WTC11 (cell line): ENCODE measurements at regions not wholly inside any gene's neighbourhood (a gene's known extent, or its start where the extent isn't known, plus 50 kb on each side); places are given as distances from the start of the nearest gene placed in this dataset.
"Not testable (repeated sequence)": the region's sequence is repeated elsewhere in the genome, so short reads cannot be mapped to it uniquely, and the experiment has no call there.

Source experiments
- ATAC-seq: fragments of 200-7000 bp; cut with Tn5 transposase; 2 replicates; pipeline ENCODE4 v1.10.0; 2021; ENCODE audit warnings: mild to moderate bottlenecking, moderate library complexity
- CTCF ChIA-PET: fragments of 300-600 bp; sonication (Branson Sonifier 250); formaldehyde crosslinking; loops from one replicate; lab custom pipeline; 2021; ENCODE audit warnings: antibody characterized with exemption; lab: Charles Lee
- POLR2A ChIA-PET: fragments of 350-600 bp; sonication (Branson Sonifier 250); formaldehyde crosslinking; loops from one replicate; lab custom pipeline; 2021; ENCODE audit warnings: antibody characterized with exemption; lab: Charles Lee
- DNase-seq: peaks from one replicate; pipeline ENCODE4 v3.0.0; 2021; ENCODE audit warnings: low spot score
- H3K27ac Mint-ChIP-seq: 2 replicates; pipeline ENCODE4 v1.8.0; 2021; ENCODE audit warnings: mixed read lengths
- H3K27me3 Mint-ChIP-seq: 2 replicates; pipeline ENCODE4 v1.8.0; 2021; ENCODE audit warnings: low read depth, mild to moderate bottlenecking, moderate library complexity, mixed read lengths
- H3K36me3 Mint-ChIP-seq: 2 replicates; pipeline ENCODE4 v1.8.0; 2021; ENCODE audit warnings: mixed read lengths
- H3K4me1 Mint-ChIP-seq: 2 replicates; pipeline ENCODE4 v1.8.0; 2022; ENCODE audit warnings: mixed read lengths
- H3K4me3 Mint-ChIP-seq: 2 replicates; pipeline ENCODE4 v1.8.0; 2021; ENCODE audit warnings: mild to moderate bottlenecking, moderate library complexity, mixed read lengths
- H3K9me3 Mint-ChIP-seq: 2 replicates; pipeline ENCODE4 v1.8.0; 2021; ENCODE audit warnings: mixed read lengths
- CREB1 ChIP-seq: sonication (generic); formaldehyde crosslinking; IDR thresholded peaks from 2 replicates; pipeline ENCODE4 v1.8.0; 2023; ENCODE audit warnings: mild to moderate bottlenecking, missing genetic modification reagents
- FOXP1 ChIP-seq: sonication (generic); formaldehyde crosslinking; IDR thresholded peaks from 2 replicates; pipeline ENCODE4 v1.8.0; 2022; ENCODE audit warnings: missing genetic modification reagents, mild to moderate bottlenecking, moderate library complexity, borderline replicate concordance
- NFATC4 ChIP-seq: fragments of 250-450 bp; sonication (Bioruptor Pico); IDR thresholded peaks from 2 replicates; pipeline ENCODE4 v1.9.0; 2021; ENCODE audit warnings: mild to moderate bottlenecking
- NR2C2 ChIP-seq: sonication (generic); formaldehyde crosslinking; IDR thresholded peaks from 2 replicates; pipeline ENCODE4 v1.8.0; 2022; ENCODE audit warnings: mild to moderate bottlenecking, missing genetic modification reagents
- OVOL2 ChIP-seq: fragments of 250-450 bp; sonication (Bioruptor Pico); IDR thresholded peaks from 2 replicates; pipeline ENCODE4 v1.9.0; 2021; ENCODE audit warnings: mild to moderate bottlenecking, borderline replicate concordance
- PRRX2 ChIP-seq: fragments of 250-450 bp; sonication (Bioruptor Pico); IDR thresholded peaks from 2 replicates; pipeline ENCODE4 v1.8.0; 2021; ENCODE audit warnings: mild to moderate bottlenecking
- ZNF396 ChIP-seq: fragments of 250-450 bp; sonication (Bioruptor Pico); IDR thresholded peaks from 2 replicates; pipeline ENCODE4 v1.8.0; 2021; ENCODE audit warnings: mild to moderate bottlenecking, moderate library complexity, borderline replicate concordance
- TF ChIP-seq, protein P1 (sequence below): sonication (generic); formaldehyde crosslinking; IDR thresholded peaks from 2 replicates; pipeline ENCODE4 v1.8.0; 2023; ENCODE audit warnings: missing genetic modification reagents, mild to moderate bottlenecking, borderline replicate concordance
- TF ChIP-seq, protein P2 (sequence below): fragments of 250-450 bp; sonication (Bioruptor Pico); IDR thresholded peaks from 2 replicates; pipeline ENCODE4 v1.9.0; 2021; ENCODE audit warnings: mild to moderate bottlenecking, borderline replicate concordance
- TF ChIP-seq, protein P3 (sequence below): sonication (generic); formaldehyde crosslinking; IDR thresholded peaks from 2 replicates; pipeline ENCODE4 v1.8.1; 2023; ENCODE audit warnings: mild to moderate bottlenecking, missing genetic modification reagents, borderline replicate concordance
- TF ChIP-seq, protein P4 (sequence below): fragments of 250-450 bp; sonication (Bioruptor Pico); IDR thresholded peaks from 2 replicates; pipeline ENCODE4 v2.1.2; 2022; ENCODE audit warnings: mild to moderate bottlenecking, moderate library complexity

DNA sequence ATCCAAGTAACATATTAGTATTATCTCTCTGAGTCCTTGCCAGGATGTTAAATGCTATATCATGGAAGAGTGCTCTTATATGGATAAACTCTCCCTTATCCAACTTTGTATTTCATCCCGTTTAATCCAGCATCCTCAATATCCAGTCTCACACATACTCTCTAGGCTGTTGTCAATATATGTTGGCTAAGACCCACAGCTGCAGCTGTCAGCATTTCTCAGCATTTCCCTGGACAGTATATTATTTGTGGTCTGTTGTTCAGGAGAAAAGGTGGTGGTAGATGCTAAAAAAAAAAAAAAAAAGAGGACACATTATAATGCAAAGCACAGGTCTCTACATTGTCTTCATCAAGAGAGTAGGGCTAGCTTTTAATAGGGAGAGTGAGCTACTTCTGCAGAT, 1368.0 kb upstream of the ZEB2 start (continued):
- TF ChIP-seq, protein P1, sequence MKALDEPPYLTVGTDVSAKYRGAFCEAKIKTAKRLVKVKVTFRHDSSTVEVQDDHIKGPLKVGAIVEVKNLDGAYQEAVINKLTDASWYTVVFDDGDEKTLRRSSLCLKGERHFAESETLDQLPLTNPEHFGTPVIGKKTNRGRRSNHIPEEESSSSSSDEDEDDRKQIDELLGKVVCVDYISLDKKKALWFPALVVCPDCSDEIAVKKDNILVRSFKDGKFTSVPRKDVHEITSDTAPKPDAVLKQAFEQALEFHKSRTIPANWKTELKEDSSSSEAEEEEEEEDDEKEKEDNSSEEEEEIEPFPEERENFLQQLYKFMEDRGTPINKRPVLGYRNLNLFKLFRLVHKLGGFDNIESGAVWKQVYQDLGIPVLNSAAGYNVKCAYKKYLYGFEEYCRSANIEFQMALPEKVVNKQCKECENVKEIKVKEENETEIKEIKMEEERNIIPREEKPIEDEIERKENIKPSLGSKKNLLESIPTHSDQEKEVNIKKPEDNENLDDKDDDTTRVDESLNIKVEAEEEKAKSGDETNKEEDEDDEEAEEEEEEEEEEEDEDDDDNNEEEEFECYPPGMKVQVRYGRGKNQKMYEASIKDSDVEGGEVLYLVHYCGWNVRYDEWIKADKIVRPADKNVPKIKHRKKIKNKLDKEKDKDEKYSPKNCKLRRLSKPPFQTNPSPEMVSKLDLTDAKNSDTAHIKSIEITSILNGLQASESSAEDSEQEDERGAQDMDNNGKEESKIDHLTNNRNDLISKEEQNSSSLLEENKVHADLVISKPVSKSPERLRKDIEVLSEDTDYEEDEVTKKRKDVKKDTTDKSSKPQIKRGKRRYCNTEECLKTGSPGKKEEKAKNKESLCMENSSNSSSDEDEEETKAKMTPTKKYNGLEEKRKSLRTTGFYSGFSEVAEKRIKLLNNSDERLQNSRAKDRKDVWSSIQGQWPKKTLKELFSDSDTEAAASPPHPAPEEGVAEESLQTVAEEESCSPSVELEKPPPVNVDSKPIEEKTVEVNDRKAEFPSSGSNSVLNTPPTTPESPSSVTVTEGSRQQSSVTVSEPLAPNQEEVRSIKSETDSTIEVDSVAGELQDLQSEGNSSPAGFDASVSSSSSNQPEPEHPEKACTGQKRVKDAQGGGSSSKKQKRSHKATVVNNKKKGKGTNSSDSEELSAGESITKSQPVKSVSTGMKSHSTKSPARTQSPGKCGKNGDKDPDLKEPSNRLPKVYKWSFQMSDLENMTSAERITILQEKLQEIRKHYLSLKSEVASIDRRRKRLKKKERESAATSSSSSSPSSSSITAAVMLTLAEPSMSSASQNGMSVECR = no peak
- TF ChIP-seq CREB1 (CRISPR knock-in tag) (no peak), NR2C2 (CRISPR knock-in tag) (no peak), ZNF396 (CRISPR knock-in tag) (no peak), PRRX2 (CRISPR knock-in tag) (no peak), FOXP1 (no peak), OVOL2 (CRISPR knock-in tag) (no peak), NFATC4 (CRISPR knock-in tag) (no peak)
- TF ChIP-seq, protein P2, sequence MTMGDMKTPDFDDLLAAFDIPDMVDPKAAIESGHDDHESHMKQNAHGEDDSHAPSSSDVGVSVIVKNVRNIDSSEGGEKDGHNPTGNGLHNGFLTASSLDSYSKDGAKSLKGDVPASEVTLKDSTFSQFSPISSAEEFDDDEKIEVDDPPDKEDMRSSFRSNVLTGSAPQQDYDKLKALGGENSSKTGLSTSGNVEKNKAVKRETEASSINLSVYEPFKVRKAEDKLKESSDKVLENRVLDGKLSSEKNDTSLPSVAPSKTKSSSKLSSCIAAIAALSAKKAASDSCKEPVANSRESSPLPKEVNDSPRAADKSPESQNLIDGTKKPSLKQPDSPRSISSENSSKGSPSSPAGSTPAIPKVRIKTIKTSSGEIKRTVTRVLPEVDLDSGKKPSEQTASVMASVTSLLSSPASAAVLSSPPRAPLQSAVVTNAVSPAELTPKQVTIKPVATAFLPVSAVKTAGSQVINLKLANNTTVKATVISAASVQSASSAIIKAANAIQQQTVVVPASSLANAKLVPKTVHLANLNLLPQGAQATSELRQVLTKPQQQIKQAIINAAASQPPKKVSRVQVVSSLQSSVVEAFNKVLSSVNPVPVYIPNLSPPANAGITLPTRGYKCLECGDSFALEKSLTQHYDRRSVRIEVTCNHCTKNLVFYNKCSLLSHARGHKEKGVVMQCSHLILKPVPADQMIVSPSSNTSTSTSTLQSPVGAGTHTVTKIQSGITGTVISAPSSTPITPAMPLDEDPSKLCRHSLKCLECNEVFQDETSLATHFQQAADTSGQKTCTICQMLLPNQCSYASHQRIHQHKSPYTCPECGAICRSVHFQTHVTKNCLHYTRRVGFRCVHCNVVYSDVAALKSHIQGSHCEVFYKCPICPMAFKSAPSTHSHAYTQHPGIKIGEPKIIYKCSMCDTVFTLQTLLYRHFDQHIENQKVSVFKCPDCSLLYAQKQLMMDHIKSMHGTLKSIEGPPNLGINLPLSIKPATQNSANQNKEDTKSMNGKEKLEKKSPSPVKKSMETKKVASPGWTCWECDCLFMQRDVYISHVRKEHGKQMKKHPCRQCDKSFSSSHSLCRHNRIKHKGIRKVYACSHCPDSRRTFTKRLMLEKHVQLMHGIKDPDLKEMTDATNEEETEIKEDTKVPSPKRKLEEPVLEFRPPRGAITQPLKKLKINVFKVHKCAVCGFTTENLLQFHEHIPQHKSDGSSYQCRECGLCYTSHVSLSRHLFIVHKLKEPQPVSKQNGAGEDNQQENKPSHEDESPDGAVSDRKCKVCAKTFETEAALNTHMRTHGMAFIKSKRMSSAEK (CRISPR knock-in tag) = no peak
- TF ChIP-seq, protein P3, sequence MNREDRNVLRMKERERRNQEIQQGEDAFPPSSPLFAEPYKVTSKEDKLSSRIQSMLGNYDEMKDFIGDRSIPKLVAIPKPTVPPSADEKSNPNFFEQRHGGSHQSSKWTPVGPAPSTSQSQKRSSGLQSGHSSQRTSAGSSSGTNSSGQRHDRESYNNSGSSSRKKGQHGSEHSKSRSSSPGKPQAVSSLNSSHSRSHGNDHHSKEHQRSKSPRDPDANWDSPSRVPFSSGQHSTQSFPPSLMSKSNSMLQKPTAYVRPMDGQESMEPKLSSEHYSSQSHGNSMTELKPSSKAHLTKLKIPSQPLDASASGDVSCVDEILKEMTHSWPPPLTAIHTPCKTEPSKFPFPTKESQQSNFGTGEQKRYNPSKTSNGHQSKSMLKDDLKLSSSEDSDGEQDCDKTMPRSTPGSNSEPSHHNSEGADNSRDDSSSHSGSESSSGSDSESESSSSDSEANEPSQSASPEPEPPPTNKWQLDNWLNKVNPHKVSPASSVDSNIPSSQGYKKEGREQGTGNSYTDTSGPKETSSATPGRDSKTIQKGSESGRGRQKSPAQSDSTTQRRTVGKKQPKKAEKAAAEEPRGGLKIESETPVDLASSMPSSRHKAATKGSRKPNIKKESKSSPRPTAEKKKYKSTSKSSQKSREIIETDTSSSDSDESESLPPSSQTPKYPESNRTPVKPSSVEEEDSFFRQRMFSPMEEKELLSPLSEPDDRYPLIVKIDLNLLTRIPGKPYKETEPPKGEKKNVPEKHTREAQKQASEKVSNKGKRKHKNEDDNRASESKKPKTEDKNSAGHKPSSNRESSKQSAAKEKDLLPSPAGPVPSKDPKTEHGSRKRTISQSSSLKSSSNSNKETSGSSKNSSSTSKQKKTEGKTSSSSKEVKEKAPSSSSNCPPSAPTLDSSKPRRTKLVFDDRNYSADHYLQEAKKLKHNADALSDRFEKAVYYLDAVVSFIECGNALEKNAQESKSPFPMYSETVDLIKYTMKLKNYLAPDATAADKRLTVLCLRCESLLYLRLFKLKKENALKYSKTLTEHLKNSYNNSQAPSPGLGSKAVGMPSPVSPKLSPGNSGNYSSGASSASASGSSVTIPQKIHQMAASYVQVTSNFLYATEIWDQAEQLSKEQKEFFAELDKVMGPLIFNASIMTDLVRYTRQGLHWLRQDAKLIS (CRISPR knock-in tag) = no peak
- TF ChIP-seq, protein P4, sequence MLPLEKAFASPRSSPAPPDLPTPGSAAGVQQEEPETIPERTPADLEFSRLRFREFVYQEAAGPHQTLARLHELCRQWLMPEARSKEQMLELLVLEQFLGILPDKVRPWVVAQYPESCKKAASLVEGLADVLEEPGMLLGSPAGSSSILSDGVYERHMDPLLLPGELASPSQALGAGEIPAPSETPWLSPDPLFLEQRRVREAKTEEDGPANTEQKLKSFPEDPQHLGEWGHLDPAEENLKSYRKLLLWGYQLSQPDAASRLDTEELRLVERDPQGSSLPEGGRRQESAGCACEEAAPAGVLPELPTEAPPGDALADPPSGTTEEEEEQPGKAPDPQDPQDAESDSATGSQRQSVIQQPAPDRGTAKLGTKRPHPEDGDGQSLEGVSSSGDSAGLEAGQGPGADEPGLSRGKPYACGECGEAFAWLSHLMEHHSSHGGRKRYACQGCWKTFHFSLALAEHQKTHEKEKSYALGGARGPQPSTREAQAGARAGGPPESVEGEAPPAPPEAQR (CRISPR knock-in tag) = no peak

DNA sequence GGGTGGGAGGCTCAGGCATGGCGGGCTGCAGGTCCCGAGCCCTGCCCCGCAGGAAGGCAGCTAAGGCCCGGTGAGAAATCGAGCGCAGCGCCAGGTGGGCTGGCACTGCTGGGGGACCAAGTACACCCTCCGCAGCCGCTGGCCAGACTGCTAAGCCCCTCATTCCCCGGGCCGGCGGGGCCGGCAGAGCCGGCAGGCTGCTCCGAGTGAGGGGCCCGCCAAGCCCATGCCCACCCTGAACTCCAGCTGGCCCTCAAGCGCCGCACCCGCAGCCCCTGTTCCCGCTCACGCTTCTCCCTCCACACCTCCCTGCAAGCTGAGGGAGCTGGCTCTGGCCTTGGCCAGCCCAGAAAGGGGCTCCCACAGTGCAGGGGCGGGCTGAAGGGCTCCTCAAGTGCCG, 1361.1 kb upstream of the ZEB2 start:
- H3K4me1 Mint-ChIP-seq, H3K4me3 Mint-ChIP-seq, CTCF ChIA-PET, H3K36me3 Mint-ChIP-seq, H3K27me3 Mint-ChIP-seq, POLR2A ChIA-PET, DNase-seq, H3K9me3 Mint-ChIP-seq, ATAC-seq, H3K27ac Mint-ChIP-seq: not testable (repeated sequence)
